B cell (primary cell): ENCODE measurements at regions not wholly inside any gene's neighbourhood (a gene's known extent, or its start where the extent isn't known, plus 50 kb on each side); places are given as distances from the start of the nearest gene placed in this dataset.

Source experiments
- ATAC-seq: fragments of 200-7000 bp; cut with Tn5 transposase; one replicate; pipeline ENCODE4 v1.10.0; 2021; ENCODE audit warnings: low read depth, mild to moderate bottlenecking, moderate number of reproducible peaks, moderate library complexity
- CTCF ChIA-PET: fragments of 350-600 bp; sonication (Branson Sonifier 250); formaldehyde crosslinking; loops from one replicate; lab custom pipeline; 2021; ENCODE audit warnings: antibody characterized with exemption, inconsistent platforms; lab: Charles Lee
- POLR2A ChIA-PET: fragments of 350-600 bp; sonication (Branson Sonifier 250); formaldehyde crosslinking; loops from one replicate; lab custom pipeline; 2021; ENCODE audit warnings: antibody characterized with exemption; lab: Charles Lee
- DNase-seq: peaks from one replicate; pipeline ENCODE4 v3.0.0; 2013
- H2AFZ ChIP-seq: 2 replicates; pipeline ENCODE4 v1.6.1; 2012; ENCODE audit warnings: mild to moderate bottlenecking, low read depth, low read length; ENCODE audit not compliant: insufficient read depth, poor library complexity, severe bottlenecking
- H3K27ac ChIP-seq, 2 donors: 1 replicate in 1 of 2; 2 replicates in 1 of 2; pipeline ENCODE4 v1.5.1; 2012 to 2013; ENCODE audit warnings: low read length in 2 of 2, mild to moderate bottlenecking in 2 of 2, moderate library complexity in 1 of 2
- H3K27me3 ChIP-seq, 4 experiments: fragments of 200-600 bp in 1 of 4; sonication (generic) in 1 of 4; replicated peaks in 1 of 4; 1 replicate in 2 of 4; 2 replicates in 2 of 4; pipeline versions ENCODE4 v1.6.1 to v1.7.0; 2013 to 2016; ENCODE audit warnings: low read length in 3 of 4, mild to moderate bottlenecking in 2 of 4, mixed read lengths in 1 of 4, moderate library complexity in 1 of 4; ENCODE audit not compliant: insufficient read depth in 4 of 4, control insufficient read depth in 3 of 4; ENCODE audit errors: control extremely low read depth in 1 of 4
- H3K36me3 ChIP-seq, 2 experiments: replicated peaks in 1 of 2; 1 replicate in 1 of 2; 2 replicates in 1 of 2; pipeline versions ENCODE4 v1.6.1 to v1.7.1; 2013; ENCODE audit warnings: low read length in 1 of 2; ENCODE audit not compliant: insufficient read depth in 2 of 2, control insufficient read depth in 1 of 2; ENCODE audit errors: control extremely low read depth in 1 of 2, extremely low read depth in 1 of 2
- H3K4me1 ChIP-seq, 2 donors: fragments of 200-600 bp in 1 of 2; sonication (generic) in 1 of 2; 1 replicate in 1 of 2; 2 replicates in 1 of 2; pipeline versions ENCODE4 v1.5.1 to v1.6.1; 2013 to 2017; ENCODE audit warnings: low read length in 2 of 2; ENCODE audit not compliant: control insufficient read depth in 2 of 2, insufficient read depth in 2 of 2
- H3K4me2 ChIP-seq: replicated peaks from 2 replicates; pipeline ENCODE3; 2012; ENCODE audit warnings: mild to moderate bottlenecking, low read depth, low read length; ENCODE audit not compliant: poor library complexity, severe bottlenecking
- H3K4me3 ChIP-seq, 5 experiments: fragments of 200-600 bp in 1 of 5; sonication (generic) in 1 of 5; 1 replicate in 3 of 5; 2 replicates in 2 of 5; pipeline versions ENCODE4 v1.5.1 to v1.7.0; 2011 to 2016; ENCODE audit warnings: low read length in 4 of 5, mild to moderate bottlenecking in 4 of 5, low read depth in 2 of 5, control low read depth in 1 of 5, moderate library complexity in 1 of 5; ENCODE audit not compliant: insufficient read depth in 1 of 5; ENCODE audit errors: control extremely low read depth in 1 of 5, extremely low read depth in 1 of 5
- H3K79me2 ChIP-seq: fragments of 200-600 bp; sonication (generic); one replicate; pipeline ENCODE4 v1.6.0; 2016; ENCODE audit warnings: low read length; ENCODE audit not compliant: control insufficient read depth, insufficient read depth
- H3K9ac ChIP-seq: fragments of 200-600 bp; sonication (generic); 2 replicates; pipeline ENCODE4 v1.6.1; 2017; ENCODE audit warnings: mild to moderate bottlenecking, low read length, moderate library complexity
- H3K9me3 ChIP-seq, 3 donors: one replicate each; pipeline versions ENCODE4 v1.6.1 to v1.7.1; 2013; ENCODE audit warnings: low read length in 2 of 3; ENCODE audit not compliant: control insufficient read depth in 2 of 3, insufficient read depth in 1 of 3; ENCODE audit errors: control extremely low read depth in 1 of 3
- H4K20me1 ChIP-seq: 2 replicates; pipeline ENCODE4 v1.6.0; 2012; ENCODE audit warnings: mild to moderate bottlenecking, low read length; ENCODE audit not compliant: insufficient read depth, control insufficient read depth, poor library complexity, severe bottlenecking
- H3K27ac Mint-ChIP-seq: one replicate; pipeline ENCODE4 v1.8.0; 2021; ENCODE audit warnings: mixed read lengths
- H3K27me3 Mint-ChIP-seq: one replicate; pipeline ENCODE4 v1.8.0; 2021; ENCODE audit warnings: mixed read lengths
- H3K4me1 Mint-ChIP-seq: one replicate; pipeline ENCODE4 v1.8.0; 2021; ENCODE audit warnings: mixed read lengths
- H3K4me3 Mint-ChIP-seq: one replicate; pipeline ENCODE4 v1.8.0; 2021; ENCODE audit warnings: mixed read lengths
- H3K9me3 Mint-ChIP-seq: one replicate; pipeline ENCODE4 v1.8.0; 2022; ENCODE audit warnings: mixed read lengths; ENCODE audit not compliant: insufficient read depth
- EZH2 ChIP-seq: IDR thresholded peaks from 2 replicates; pipeline ENCODE4 v1.6.1; 2012; ENCODE audit warnings: borderline replicate concordance, low read depth, mild to moderate bottlenecking, moderate library complexity, low read length; ENCODE audit not compliant: insufficient read depth, poor library complexity, severe bottlenecking
- WGBS: methylation state at CpG from one replicate; pipeline ENCODE4 v1.1.5; 2013; ENCODE audit warnings: missing lambda C conversion rate; ENCODE audit not compliant: insufficient coverage; 5-methylcytosine and 5-hydroxymethylcytosine counted together
- intact Hi-C: fragments of 100-400 bp; cut with micrococcal nuclease; formaldehyde crosslinking; loops from one replicate; pipeline ENCODE4 v1.10.0; 2022
- TF ChIP-seq, protein P1 (sequence below): fragments of 200-600 bp; IDR thresholded peaks from one replicate; pipeline ENCODE4 v1.8.0; 2022; ENCODE audit warnings: antibody characterized with exemption, mild to moderate bottlenecking

DNA sequence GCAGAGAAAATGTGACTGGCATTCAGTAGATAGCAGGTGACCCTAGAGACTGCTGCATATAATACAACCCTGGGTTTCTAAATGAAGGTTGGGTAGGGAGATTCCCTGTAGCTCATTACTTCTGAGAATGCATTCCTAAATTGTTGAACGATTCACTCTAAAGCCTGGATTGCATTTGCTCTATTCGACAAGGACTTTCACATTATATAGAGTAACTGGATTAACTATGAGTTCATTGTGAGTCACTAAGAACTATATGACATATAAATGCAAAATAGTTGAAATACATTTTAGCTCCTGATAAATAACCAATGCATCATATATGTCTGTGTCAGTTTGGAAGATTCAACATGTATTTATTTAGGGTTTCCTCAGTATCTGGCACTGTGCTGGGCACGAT, 294.7 kb upstream of the CCDC54 start:
- H3K79me2 ChIP-seq, result no peaks in the 10 kb centered on the region
- H3K4me1 Mint-ChIP-seq, result no peaks in the 10 kb centered on the region
- no peak overlapping the region for H3K4me3 ChIP-seq
- ATAC-seq (no peak), DNase-seq (no peak)
- no peaks in the 10 kb centered on the region for H4K20me1 ChIP-seq
- no peak overlapping the region for H3K27ac Mint-ChIP-seq
- no peaks in the 10 kb centered on the region for H3K4me1 ChIP-seq
- H3K4me2 ChIP-seq, result no peak overlapping the region
- no peak overlapping the region for H3K27ac ChIP-seq
- H3K27me3 Mint-ChIP-seq, result no peaks in the 10 kb centered on the region
- no CpG with 5 or more reads among the region's 3 CpGs for WGBS
- no peak overlapping the region for H3K9ac ChIP-seq
- TF ChIP-seq, protein P1, sequence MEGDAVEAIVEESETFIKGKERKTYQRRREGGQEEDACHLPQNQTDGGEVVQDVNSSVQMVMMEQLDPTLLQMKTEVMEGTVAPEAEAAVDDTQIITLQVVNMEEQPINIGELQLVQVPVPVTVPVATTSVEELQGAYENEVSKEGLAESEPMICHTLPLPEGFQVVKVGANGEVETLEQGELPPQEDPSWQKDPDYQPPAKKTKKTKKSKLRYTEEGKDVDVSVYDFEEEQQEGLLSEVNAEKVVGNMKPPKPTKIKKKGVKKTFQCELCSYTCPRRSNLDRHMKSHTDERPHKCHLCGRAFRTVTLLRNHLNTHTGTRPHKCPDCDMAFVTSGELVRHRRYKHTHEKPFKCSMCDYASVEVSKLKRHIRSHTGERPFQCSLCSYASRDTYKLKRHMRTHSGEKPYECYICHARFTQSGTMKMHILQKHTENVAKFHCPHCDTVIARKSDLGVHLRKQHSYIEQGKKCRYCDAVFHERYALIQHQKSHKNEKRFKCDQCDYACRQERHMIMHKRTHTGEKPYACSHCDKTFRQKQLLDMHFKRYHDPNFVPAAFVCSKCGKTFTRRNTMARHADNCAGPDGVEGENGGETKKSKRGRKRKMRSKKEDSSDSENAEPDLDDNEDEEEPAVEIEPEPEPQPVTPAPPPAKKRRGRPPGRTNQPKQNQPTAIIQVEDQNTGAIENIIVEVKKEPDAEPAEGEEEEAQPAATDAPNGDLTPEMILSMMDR, result no peak
- no peak for TF ChIP-seq EZH2
- no peaks in the 10 kb centered on the region for H3K9me3 Mint-ChIP-seq
- intact Hi-C loops, result no loop called here
- CTCF ChIA-PET, result no interaction called here
- H3K9me3 ChIP-seq, result peaks cover 0 to 1% (median 0%) of the 10 kb centered on the region in 3 donors
- no peak overlapping the region for H3K4me3 Mint-ChIP-seq
- POLR2A ChIA-PET, result no interaction called here
- H2AFZ ChIP-seq, result no peak overlapping the region
- no peaks in the 10 kb centered on the region for H3K27me3 ChIP-seq
- H3K36me3 ChIP-seq, result no peaks in the 10 kb centered on the region

DNA sequence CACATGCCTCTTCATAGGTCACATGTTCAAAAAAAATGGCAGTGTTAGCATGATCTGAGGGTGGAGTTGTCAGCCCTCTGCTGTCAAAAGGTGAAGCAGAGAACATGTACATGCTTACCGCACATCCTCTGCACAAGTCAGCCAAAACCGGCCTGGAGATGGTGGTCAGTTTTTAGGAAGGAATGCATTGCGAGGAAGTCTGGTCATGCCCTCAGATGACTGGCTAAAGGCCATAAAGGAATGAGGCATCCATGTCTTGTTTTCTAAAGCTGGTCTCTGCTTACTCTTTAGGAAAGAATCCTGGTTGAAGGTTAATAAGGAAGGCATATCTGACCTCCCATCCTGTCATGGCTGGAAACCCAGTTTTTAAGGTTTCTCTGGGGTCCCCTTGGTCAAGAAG, 292.0 kb upstream of the CCDC54 start:
- Histone ChIP-seq H3K79me2 (no peaks in the 10 kb centered on the region), H3K9me3 (peaks cover 0 to 1% (median 0%) of the 10 kb centered on the region in 3 donors), H4K20me1 (no peaks in the 10 kb centered on the region), H3K27ac (no peak overlapping the region), H3K4me2 (no peak overlapping the region), H3K4me1 (no peaks in the 10 kb centered on the region), H3K4me3 (no peak overlapping the region), H3K36me3 (no peaks in the 10 kb centered on the region), H2AFZ (no peak overlapping the region), H3K9ac (no peak overlapping the region), H3K27me3 (no peaks in the 10 kb centered on the region)
- WGBS, result 100% methylated on average over 3 of the region's 3 CpGs
- Mint-ChIP-seq H3K4me3 (no peak overlapping the region), H3K9me3 (no peaks in the 10 kb centered on the region), H3K4me1 (no peaks in the 10 kb centered on the region), H3K27ac (no peak overlapping the region), H3K27me3 (no peaks in the 10 kb centered on the region)
- ChIA-PET CTCF (no interaction called here), POLR2A (no interaction called here)
- intact Hi-C loops, result no loop called here
- no peak for TF ChIP-seq EZH2
- TF ChIP-seq, protein P1, result no peak
- DNase-seq (no peak), ATAC-seq (no peak)
